Vagina (tissue), 2 donors: ENCODE measurements at regions not wholly inside any gene's neighbourhood (a gene's known extent, or its start where the extent isn't known, plus 50 kb on each side); places are given as distances from the start of the nearest gene placed in this dataset.

ENCODE experiments used
- CTCF ChIP-seq, 3 experiments: fragments of 450-650 bp in 2 of 3; fragments of 200-600 bp in 1 of 3; sonication (generic) in 1 of 3; IDR thresholded peaks; one replicate each; pipeline ENCODE4 v1.5.1; 2017 to 2019; ENCODE audit warnings: antibody characterized with exemption in 3 of 3, mild to moderate bottlenecking in 2 of 3, moderate library complexity in 2 of 3
- POLR2A ChIP-seq, 2 donors: fragments of 450-650 bp; IDR thresholded peaks; one replicate each; pipeline ENCODE4 v1.6.1; 2017; ENCODE audit warnings: antibody characterized with exemption in 2 of 2, mild to moderate bottlenecking in 2 of 2, moderate library complexity in 2 of 2
- POLR2AphosphoS5 ChIP-seq, 2 donors: sonication (generic); formaldehyde crosslinking; IDR thresholded peaks; one replicate each; pipeline ENCODE4 v1.9.0; 2017; ENCODE audit warnings: antibody characterized with exemption in 2 of 2, mild to moderate bottlenecking in 2 of 2, low read depth in 1 of 2; ENCODE audit not compliant: insufficient read depth in 1 of 2

DNA sequence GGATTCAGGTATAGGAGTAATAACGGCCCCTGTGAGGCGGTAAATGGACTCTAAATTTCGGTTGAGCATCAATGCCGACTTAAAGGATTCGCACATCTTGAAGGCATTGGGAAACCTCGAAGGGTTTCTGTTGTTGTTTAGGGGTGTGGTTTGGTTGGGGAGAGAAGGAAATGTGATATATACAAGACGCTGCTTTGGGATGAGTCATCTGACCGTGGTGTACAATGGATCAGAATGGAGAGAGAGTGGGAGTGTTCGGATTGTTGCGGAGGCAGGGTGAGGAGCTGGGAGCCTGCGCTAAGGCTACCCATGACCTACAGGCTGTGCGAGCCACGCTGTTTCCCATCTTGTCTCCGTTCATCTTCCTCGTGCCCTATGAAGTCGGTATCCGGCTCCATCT is 60.4 kb upstream of the ERCC6L2 start:
- TF ChIP-seq POLR2A (IDR thresholded peaks at IDR 0.05) (no peak), CTCF (IDR thresholded peaks at IDR 0.05) (no peak), POLR2AphosphoS5 (IDR thresholded peaks at IDR 0.05; ENCODE audit: insufficient read depth in 1 of 2, low read depth in 1 of 2) (no peak)
